ENCODE measurements at regions not wholly inside any gene's neighbourhood (a gene's known extent, or its start where the extent isn't known, plus 50 kb on each side); places are given as distances from the start of the nearest gene placed in this dataset.

DNA sequence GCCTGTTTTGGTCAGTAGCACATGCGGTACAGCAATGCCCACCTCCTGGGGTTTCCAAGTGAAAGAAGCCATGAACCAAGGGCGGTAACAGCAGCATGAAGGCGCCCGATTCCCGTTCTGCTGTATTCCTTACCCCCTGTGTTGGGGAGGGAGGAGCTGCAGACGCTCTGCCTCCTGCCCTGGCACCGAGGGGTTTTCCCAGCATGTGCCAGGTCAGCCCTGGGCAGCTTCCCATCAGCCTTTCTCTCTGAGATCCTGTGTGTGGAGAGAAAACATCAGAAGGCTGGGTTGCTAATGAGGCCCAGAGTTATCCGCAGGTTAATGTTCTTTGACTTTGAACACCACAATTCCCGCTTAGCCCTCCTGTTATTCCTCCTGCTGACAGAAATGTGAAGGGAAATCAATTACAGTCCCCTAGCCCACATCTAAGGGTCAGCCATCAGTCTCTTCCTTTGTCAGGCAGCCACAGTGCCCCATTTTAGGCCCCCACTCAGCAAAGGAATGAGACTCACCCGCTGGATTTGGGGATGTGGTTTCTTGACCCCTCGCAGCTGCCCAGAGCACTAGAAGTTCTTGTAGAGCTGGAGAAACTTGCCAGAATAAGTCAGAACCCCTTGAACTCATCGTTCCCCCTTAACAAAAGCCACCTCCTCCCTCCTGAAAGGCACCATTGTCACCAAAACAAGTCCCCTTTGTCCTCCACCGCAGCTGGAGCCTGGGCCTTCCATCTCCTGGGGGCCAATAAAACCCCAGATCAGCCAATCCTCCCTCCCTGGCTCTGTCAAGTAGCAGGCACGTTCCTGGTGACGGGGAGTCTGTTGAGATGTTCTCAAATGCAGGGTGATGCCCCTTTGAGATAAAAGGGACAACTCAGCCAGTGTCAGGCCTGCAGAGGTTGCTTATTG lies 168.5 kb downstream of the KATNIP start:
- TF ChIP-seq POLR2A (IDR thresholded peaks at IDR 0.05; ENCODE audit: low read depth, low read length), result no peak
- TF ChIP-seq POLR2AphosphoS5 (IDR thresholded peaks at IDR 0.05; ENCODE audit: low read depth, low read length), result no peak
- no peak for TF ChIP-seq TAF1 (IDR thresholded peaks at IDR 0.05; ENCODE audit: borderline replicate concordance, low read depth, low read length)

Data from GM12892 (cell line).